Keratinocyte (primary cell): ENCODE measurements at regions not wholly inside any gene's neighbourhood (a gene's known extent, or its start where the extent isn't known, plus 50 kb on each side); places are given as distances from the start of the nearest gene placed in this dataset.

Experiments used
- EZH2 ChIP-seq: IDR thresholded peaks from one replicate; pipeline ENCODE4 v1.6.1; 2012; ENCODE audit warnings: inconsistent platforms, mild to moderate bottlenecking, low read length, moderate library complexity
- TF ChIP-seq, protein P1 (sequence below), 3 experiments: IDR thresholded peaks in 1 of 3; conservative IDR thresholded peaks in 1 of 3; optimal IDR thresholded peaks in 1 of 3; 2 replicates in 2 of 3; 3 replicates in 1 of 3; pipeline versions ENCODE3 to v1.5.1; 2011; ENCODE audit warnings: low read length in 3 of 3, mild to moderate bottlenecking in 3 of 3, moderate library complexity in 2 of 3, control low read depth in 1 of 3, inconsistent platforms in 1 of 3; ENCODE audit not compliant: insufficient read depth in 2 of 3; ENCODE audit errors: extremely low read depth in 1 of 3

DNA sequence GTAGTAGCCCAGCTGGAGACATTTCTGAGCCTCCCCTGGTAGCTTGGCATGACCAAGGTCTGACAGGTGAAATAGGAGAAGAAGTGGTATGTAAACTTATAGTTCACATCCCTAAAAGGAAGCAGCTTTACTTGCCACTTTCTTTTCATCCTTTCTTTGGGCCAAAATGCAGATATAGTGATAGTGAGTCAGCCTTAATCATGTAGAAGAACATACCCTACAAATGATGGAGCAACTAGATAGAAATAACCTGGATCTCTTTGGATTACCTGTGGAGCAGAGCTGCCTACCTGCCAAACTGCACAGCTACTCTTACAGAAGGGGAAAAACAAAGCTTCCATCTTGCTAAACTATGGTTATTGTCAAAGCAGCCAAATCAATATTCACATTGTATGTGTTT, 106.7 kb upstream of the LCORL start:
- no peak for TF ChIP-seq EZH2
- TF ChIP-seq, protein P1, sequence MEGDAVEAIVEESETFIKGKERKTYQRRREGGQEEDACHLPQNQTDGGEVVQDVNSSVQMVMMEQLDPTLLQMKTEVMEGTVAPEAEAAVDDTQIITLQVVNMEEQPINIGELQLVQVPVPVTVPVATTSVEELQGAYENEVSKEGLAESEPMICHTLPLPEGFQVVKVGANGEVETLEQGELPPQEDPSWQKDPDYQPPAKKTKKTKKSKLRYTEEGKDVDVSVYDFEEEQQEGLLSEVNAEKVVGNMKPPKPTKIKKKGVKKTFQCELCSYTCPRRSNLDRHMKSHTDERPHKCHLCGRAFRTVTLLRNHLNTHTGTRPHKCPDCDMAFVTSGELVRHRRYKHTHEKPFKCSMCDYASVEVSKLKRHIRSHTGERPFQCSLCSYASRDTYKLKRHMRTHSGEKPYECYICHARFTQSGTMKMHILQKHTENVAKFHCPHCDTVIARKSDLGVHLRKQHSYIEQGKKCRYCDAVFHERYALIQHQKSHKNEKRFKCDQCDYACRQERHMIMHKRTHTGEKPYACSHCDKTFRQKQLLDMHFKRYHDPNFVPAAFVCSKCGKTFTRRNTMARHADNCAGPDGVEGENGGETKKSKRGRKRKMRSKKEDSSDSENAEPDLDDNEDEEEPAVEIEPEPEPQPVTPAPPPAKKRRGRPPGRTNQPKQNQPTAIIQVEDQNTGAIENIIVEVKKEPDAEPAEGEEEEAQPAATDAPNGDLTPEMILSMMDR (optimal IDR thresholded peaks at IDR 0.05 in 1 of 3, IDR thresholded peaks at IDR 0.05 in 1 of 3, conservative IDR thresholded peaks at IDR 0.05 in 1 of 3; ENCODE audit: extremely low read depth in 1 of 3, insufficient read depth in 2 of 3, low read length in 3 of 3), result no peak
